GM18507 (cell line): ENCODE measurements at regions not wholly inside any gene's neighbourhood (a gene's known extent, or its start where the extent isn't known, plus 50 kb on each side); places are given as distances from the start of the nearest gene placed in this dataset.
"Not testable (repeated sequence)": the region's sequence is repeated elsewhere in the genome, so short reads cannot be mapped to it uniquely, and the experiment has no call there.

ENCODE experiments used
- DNase-seq: peaks from one replicate; pipeline ENCODE4 v3.0.0; 2011; ENCODE audit warnings: low read depth; ENCODE audit not compliant: insufficient read length; ENCODE audit errors: extremely low spot score
- FAIRE-seq: peaks from 2 replicates; lab custom pipeline; 2011; peaks lifted over from hg19 to GRCh38; lab: Jason Lieb, UNC

- FAIRE-seq: no peak
Measured at GRCh38 chr6:106757267-106757666, 127.9 kb downstream of the QRSL1 start.

GRCh38 chr6:106754215-106754614, 124.8 kb downstream of the QRSL1 start:
- FAIRE-seq (no peak), DNase-seq (no peak)

More at GRCh38 chr6:106757267-106757666, 127.9 kb downstream of the QRSL1 start:
- no peak for DNase-seq

DNA sequence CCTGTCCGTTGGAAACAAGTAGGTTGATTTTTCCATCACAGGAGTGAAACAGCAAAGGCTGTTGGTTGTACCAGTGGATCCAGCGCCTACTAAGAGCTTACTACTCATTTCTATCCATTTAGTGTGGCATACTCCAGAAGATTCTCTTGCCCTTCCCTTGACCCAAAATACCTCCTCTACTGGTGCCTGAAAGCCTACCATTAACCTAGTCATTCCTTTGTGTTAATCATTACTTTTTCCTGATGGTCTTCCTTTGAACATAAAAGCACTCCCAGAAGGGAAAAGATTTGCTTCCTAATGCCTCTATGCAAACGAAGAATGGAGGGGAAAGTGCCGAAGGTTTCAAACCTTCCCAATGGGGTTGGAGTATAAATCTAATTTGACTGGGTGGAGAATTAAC, 123.3 kb downstream of the QRSL1 start:
- no peak for FAIRE-seq
- no peak for DNase-seq

GRCh38 chr6:106751501-106752252, 122.3 kb downstream of the QRSL1 start:
- no peak for DNase-seq
- no peak for FAIRE-seq

DNA sequence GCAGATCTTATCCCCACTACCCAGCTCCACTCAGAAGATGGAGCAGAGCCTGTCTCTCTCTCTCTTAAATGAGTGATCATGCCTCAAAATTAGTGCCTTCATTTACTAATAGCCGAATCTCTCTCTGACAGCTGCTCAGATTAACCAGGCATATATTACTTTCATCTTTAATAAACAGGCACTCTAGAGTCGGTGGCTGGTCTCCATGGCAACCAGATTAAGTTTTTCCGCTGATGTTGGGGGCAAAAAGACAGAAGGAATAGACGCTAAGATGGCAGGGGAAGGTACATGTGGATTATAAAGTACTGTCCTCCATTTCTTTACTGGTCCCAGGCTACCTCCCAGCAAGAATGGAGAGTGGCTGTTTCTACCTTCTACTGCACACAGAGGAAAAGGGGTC, 121.6 kb downstream of the QRSL1 start:
- DNase-seq: no peak
- FAIRE-seq: no peak

- FAIRE-seq: no peak
- DNase-seq: no peak
Measured at GRCh38 chr6:106750142-106750918, 121.0 kb downstream of the QRSL1 start.

- DNase-seq: no peak
- no peak for FAIRE-seq
Measured at GRCh38 chr6:106749609-106750008, 120.2 kb downstream of the QRSL1 start.

- no peak for FAIRE-seq
- no peak for DNase-seq
Measured at GRCh38 chr6:106748547-106749207, 119.3 kb downstream of the QRSL1 start.

DNA sequence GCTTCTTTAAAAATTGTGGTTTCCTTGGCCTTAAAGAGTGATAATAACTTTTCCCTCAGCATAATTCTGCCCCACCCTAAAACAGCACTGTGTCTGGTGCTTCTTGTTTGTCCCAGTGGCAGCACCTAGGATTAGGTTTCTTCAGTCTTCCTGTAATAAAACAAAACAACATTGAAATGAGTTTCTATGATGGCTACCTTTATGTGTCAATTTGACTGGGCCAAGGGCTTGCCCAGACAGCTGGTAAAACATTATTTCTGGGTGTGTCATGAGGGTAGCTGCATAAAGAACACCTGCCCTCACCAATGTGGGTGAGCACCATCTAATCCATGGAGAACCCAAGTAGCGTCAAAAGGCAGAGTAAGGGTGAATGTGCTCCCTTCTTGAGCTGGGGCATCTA, 117.8 kb downstream of the QRSL1 start:
- FAIRE-seq (no peak), DNase-seq (no peak)

DNA sequence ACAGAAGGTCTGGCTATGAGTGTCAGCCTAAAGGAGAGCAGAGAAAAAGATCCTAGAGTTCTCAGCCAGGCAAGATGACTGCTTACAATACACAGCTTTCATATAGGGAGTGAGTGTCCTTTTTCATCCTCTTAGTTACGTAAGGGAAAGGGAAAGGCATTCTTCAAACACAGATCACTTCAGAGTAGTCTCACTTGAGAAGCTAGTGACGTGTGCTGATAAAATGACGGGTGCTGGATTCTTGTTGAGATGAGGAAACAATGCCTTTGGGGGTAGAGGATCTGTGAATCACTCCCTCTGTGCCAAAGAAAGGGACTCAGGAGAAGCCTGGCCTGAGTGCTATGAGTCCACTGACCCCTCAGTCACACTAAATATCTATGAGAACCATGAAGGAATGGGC, 117.3 kb downstream of the QRSL1 start:
- DNase-seq (no peak), FAIRE-seq (no peak)

GRCh38 chr6:106745824-106746582, 116.6 kb downstream of the QRSL1 start:
- FAIRE-seq: no peak
- no peak for DNase-seq

DNA sequence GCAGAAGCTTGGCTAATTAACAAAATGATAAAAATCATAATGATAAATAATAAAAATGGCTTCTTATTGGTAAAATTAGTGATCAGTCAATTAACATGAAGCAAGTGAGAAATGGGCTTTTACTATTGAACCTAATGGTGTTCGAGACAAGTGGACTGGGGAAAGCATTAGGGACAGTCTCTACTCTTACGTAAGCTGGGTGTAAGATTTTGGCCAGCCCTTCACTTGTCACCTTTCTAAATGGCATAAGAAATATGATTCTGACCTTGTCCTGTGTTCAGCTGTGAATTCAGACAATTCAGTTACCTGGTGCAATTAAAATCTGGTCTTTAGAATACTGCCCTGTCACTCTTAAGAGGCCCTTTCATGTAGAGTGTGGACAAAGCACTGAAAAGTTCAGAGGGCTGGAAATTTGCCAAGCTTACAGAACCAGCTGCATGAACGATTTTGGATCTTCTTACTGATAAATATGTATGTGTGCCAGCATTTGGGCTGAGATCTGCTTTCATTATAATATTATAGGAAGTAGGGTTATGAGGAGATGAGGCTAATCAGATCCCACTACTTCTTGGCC, 115.9 kb downstream of the QRSL1 start:
- no peak for DNase-seq
- FAIRE-seq: no peak

- FAIRE-seq: no peak
- no peak for DNase-seq
Measured at GRCh38 chr6:106744781-106745180, 115.4 kb downstream of the QRSL1 start.

DNA sequence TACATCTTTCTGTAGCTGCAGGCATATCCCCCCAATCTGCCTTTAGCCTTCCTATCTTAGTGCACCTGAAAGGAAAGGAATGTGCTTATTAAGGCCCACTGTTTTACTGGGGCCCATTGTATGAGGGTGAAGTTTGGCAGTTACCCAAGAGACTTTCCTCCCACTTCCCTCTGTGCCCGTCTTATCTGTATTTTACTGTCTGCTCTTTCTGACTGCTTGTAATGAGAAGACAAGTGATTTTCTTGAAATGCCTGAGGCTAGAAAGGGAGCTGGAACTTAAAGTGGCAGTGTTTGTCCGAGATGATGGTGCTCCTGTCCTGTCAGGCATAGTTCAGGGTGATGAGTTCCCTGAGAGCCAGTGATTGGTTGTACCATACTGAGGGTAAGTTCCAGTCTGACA, 114.7 kb downstream of the QRSL1 start:
- not testable (repeated sequence) for FAIRE-seq, DNase-seq

DNA sequence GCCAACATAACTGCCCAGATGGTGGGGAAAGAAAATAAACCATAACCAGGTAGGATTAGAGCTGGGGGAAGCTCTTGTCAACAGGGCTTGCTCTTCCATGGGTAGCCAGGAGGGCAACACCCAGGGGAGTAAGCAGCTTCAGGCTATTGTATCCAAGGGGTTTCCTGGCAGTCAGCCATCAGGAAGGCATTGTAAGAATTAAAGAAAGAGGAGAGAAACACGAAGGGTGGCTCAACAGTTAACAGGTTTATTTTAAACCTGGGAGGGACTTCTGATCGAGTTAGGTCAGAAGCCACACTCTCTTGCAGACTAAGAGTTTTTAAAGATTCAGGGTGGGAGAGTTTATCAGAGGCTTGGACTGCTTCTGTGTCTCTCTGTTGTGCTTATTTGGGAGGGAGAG, 114.2 kb downstream of the QRSL1 start:
- no peak for FAIRE-seq
- DNase-seq: no peak

DNA sequence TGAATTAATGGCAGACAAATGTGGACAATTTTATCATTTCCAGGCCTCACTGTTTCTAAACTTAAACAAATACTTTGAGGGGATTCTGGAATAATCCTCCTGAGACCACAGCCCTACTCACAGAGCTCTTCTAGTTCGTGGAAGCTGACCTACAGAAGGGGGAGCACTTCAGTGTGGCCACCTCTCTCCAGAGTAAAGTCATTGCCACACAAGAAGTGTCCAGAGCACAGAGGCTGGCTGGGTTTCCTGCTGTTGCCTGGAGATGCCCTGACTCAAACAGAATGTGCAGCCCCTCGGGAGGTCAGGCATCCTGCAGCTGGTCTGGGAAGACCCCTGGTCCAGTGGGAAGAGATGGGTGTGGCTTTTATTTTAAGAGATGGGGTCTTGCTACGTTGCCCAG, 110.9 kb downstream of the QRSL1 start:
- FAIRE-seq (no peak), DNase-seq (no peak)

DNA sequence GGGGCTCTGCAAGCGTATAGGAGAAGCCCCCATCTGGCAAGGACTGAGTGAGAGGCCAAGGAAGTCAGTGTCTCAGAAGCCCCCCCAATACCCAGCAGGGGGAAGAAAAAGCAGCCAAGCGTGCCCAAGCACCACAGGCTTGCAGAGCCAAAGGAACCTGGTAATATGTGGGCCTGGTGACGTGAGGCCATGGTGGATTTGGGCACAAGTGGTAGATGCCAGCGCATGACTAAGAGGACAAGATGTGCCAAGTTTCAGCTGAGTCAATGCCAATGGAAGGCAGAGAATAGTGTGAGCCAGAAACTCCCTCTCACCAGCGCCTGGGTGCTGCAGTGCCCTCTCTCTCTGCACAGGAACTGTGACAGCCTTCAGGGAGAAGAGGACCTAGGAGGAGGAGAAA, 110.0 kb downstream of the QRSL1 start:
- FAIRE-seq (no peak), DNase-seq (no peak)

DNA sequence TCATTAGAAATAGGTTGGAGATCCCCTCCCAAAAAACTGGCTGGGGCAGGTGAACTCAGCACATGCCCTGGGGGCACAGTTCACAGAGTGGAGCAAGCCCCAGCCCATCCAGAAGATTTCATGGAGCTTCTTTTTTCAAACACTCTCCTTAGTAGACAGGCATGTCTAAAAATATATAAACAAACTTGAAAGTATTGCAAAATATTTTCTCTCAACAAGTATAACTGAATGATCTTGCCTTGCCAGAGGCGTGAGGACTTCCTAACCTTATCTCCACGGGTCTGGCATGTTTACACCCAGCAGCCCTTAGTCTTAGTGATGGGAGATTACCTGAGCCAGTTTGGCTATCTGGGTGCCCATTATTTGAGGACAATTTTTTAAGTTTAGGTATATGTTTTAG, 107.1 kb downstream of the QRSL1 start:
- no peak for FAIRE-seq
- DNase-seq: no peak

DNA sequence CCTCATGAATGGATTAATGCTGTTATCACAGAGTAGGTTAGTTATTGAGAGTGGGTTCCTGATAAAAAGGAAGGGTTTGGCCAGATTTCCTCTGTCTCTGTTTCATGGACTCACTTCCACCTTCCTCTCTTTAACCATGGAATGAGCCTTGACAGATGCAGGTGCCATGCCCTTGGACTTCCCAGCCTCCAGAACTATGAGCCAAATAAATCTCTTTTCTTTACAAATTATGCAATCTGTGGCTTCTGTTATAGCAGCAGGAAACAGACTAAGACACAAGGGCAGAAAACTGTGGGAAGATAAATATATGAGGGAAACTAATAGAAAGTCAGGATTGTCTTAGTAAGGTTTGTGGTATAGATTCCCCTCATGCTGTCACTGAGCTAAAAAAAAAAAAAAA, 106.5 kb downstream of the QRSL1 start:
- DNase-seq: no peak
- FAIRE-seq: no peak
